H1 (cell line): ENCODE measurements at regions not wholly inside any gene's neighbourhood (a gene's known extent, or its start where the extent isn't known, plus 50 kb on each side); places are given as distances from the start of the nearest gene placed in this dataset.
"Not testable (repeated sequence)": the region's sequence is repeated elsewhere in the genome, so short reads cannot be mapped to it uniquely, and the experiment has no call there.

Experiments used
- CTCF ChIA-PET: fragments of 300-600 bp; sonication (Branson Sonifier 250); formaldehyde crosslinking; loops from one replicate; lab custom pipeline; 2021; ENCODE audit not compliant: partially characterized antibody; lab: Charles Lee
- POLR2A ChIA-PET: fragments of 300-600 bp; sonication (Branson Sonifier 250); formaldehyde crosslinking; loops from one replicate; lab custom pipeline; 2021; ENCODE audit warnings: inconsistent platforms; ENCODE audit not compliant: partially characterized antibody; lab: Charles Lee
- DNase-seq, 2 experiments: peaks; one replicate each; pipeline versions ENCODE4 v3.0.0 to v3.0.0-alpha.2; 2010 to 2022; ENCODE audit warnings: low spot score in 2 of 2, low read depth in 1 of 2, mixed read lengths in 1 of 2
- FAIRE-seq: peaks from 2 replicates; lab custom pipeline; 2011; peaks lifted over from hg19 to GRCh38; lab: Jason Lieb, UNC
- H2AFZ ChIP-seq: 2 replicates; pipeline ENCODE4 v1.8.1; 2012; ENCODE audit warnings: low read length, inconsistent platforms
- H2AK5ac ChIP-seq: 2 replicates; pipeline ENCODE4 v1.6.1; 2013; ENCODE audit warnings: low read depth, low read length
- H2BK120ac ChIP-seq: replicated peaks from 2 replicates; pipeline ENCODE3; 2013; ENCODE audit warnings: low read depth, low read length, inconsistent platforms
- H2BK12ac ChIP-seq: 2 replicates; pipeline ENCODE4 v1.6.1; 2013; ENCODE audit warnings: low read depth, low read length
- H2BK15ac ChIP-seq: 2 replicates; pipeline ENCODE4 v1.6.1; 2013; ENCODE audit warnings: low read length
- H2BK20ac ChIP-seq: 2 replicates; pipeline ENCODE4 v1.6.1; 2013; ENCODE audit warnings: low read length
- H2BK5ac ChIP-seq: 2 replicates; pipeline ENCODE4 v1.6.1; 2013; ENCODE audit warnings: low read depth, low read length
- H3K14ac ChIP-seq: 2 replicates; pipeline ENCODE4 v1.6.1; 2013; ENCODE audit warnings: inconsistent platforms; ENCODE audit not compliant: insufficient read length
- H3K18ac ChIP-seq: 2 replicates; pipeline ENCODE4 v1.6.1; 2013; ENCODE audit warnings: low read length; ENCODE audit errors: extremely low read depth
- H3K23ac ChIP-seq: 2 replicates; pipeline ENCODE4 v1.6.1; 2013; ENCODE audit warnings: inconsistent platforms; ENCODE audit not compliant: insufficient read length
- H3K23me2 ChIP-seq: 2 replicates; pipeline ENCODE4 v1.6.1; 2013; ENCODE audit warnings: low read depth, low read length
- H3K27ac ChIP-seq: 2 replicates; pipeline ENCODE4 v1.6.1; 2011; ENCODE audit warnings: low read depth, low read length, inconsistent platforms
- H3K27me3 ChIP-seq, 4 experiments: replicated peaks in 1 of 4; 1 replicate in 1 of 4; 2 replicates in 3 of 4; pipeline versions ENCODE4 v1.6.1 to v1.8.1; 2011 to 2013; ENCODE audit warnings: low read length in 3 of 4, mild to moderate bottlenecking in 3 of 4, inconsistent platforms in 2 of 4, mixed read lengths in 2 of 4, moderate library complexity in 1 of 4; ENCODE audit not compliant: control insufficient read depth in 3 of 4, insufficient read depth in 3 of 4; ENCODE audit errors: extremely low read depth in 1 of 4
- H3K36me3 ChIP-seq, 4 experiments: 2 replicates each; pipeline versions ENCODE4 v1.6.1 to v1.8.1; 2011 to 2013; ENCODE audit warnings: mild to moderate bottlenecking in 4 of 4, low read length in 3 of 4, moderate library complexity in 2 of 4, control low read depth in 1 of 4, inconsistent platforms in 1 of 4; ENCODE audit not compliant: insufficient read depth in 4 of 4, control insufficient read depth in 2 of 4
- H3K4ac ChIP-seq: replicated peaks from 2 replicates; pipeline ENCODE3; 2013; ENCODE audit warnings: low read length, low read depth, mixed read lengths, inconsistent platforms; ENCODE audit not compliant: insufficient read length
- H3K4me1 ChIP-seq, 4 experiments: replicated peaks in 1 of 4; 1 replicate in 1 of 4; 2 replicates in 3 of 4; pipeline versions ENCODE4 v1.6.1 to v1.8.1; 2011 to 2013; ENCODE audit warnings: low read length in 3 of 4, inconsistent platforms in 2 of 4, mixed read lengths in 1 of 4; ENCODE audit not compliant: insufficient read depth in 4 of 4, control insufficient read depth in 3 of 4
- H3K4me2 ChIP-seq, 2 experiments: 2 replicates each; pipeline versions ENCODE4 v1.6.1 to v1.8.1; 2011 to 2013; ENCODE audit warnings: low read depth in 2 of 2, low read length in 2 of 2, control low read depth in 1 of 2, inconsistent platforms in 1 of 2, mild to moderate bottlenecking in 1 of 2; ENCODE audit not compliant: insufficient read depth in 1 of 2
- H3K4me3 ChIP-seq, 4 experiments: fragments of 200-600, 300-600 bp in 1 of 4; sonication (generic), shearing (Covaris generic), sonication (Bioruptor Twin) in 1 of 4; 2 replicates each; pipeline versions ENCODE4 v1.5.1 to v1.8.1; 2011 to 2016; ENCODE audit warnings: low read length in 4 of 4, low read depth in 3 of 4, control low read depth in 2 of 4, inconsistent platforms in 2 of 4, mild to moderate bottlenecking in 2 of 4, mixed read lengths in 1 of 4, moderate library complexity in 1 of 4; ENCODE audit not compliant: insufficient read depth in 2 of 4; ENCODE audit errors: extremely low read depth in 1 of 4
- H3K56ac ChIP-seq: replicated peaks from 2 replicates; pipeline ENCODE3; 2013; ENCODE audit warnings: low read depth, mild to moderate bottlenecking, mixed read lengths, low read length, inconsistent platforms; ENCODE audit not compliant: insufficient read length
- H3K79me1 ChIP-seq: 2 replicates; pipeline ENCODE4 v1.6.1; 2013; ENCODE audit warnings: low read depth, low read length, control low read depth
- H3K79me2 ChIP-seq, 2 experiments: 2 replicates each; pipeline versions ENCODE4 v1.6.1 to v1.8.1; 2012 to 2013; ENCODE audit warnings: low read length in 2 of 2, mild to moderate bottlenecking in 2 of 2, inconsistent platforms in 1 of 2; ENCODE audit not compliant: insufficient read depth in 2 of 2, control insufficient read depth in 1 of 2
- H3K9ac ChIP-seq, 4 experiments: replicated peaks in 1 of 4; 1 replicate in 1 of 4; 2 replicates in 3 of 4; pipeline versions ENCODE4 v1.6.1 to v1.8.1; 2011 to 2013; ENCODE audit warnings: low read depth in 3 of 4, low read length in 3 of 4, control low read depth in 2 of 4, mild to moderate bottlenecking in 2 of 4, moderate library complexity in 2 of 4, inconsistent platforms in 1 of 4; ENCODE audit errors: extremely low read depth in 1 of 4
- H3K9me3 ChIP-seq, 2 experiments: 2 replicates each; pipeline versions ENCODE4 v1.6.1 to v1.8.1; 2012 to 2013; ENCODE audit warnings: mild to moderate bottlenecking in 2 of 2, moderate library complexity in 2 of 2, control low read depth in 1 of 2, inconsistent platforms in 1 of 2, low read depth in 1 of 2, low read length in 1 of 2, mixed read lengths in 1 of 2; ENCODE audit not compliant: insufficient read depth in 2 of 2
- H4K20me1 ChIP-seq, 2 experiments: replicated peaks in 1 of 2; 2 replicates each; pipeline versions ENCODE3 to v1.8.1; 2011 to 2013; ENCODE audit warnings: inconsistent platforms in 2 of 2, low read length in 2 of 2, mild to moderate bottlenecking in 1 of 2; ENCODE audit not compliant: insufficient read depth in 2 of 2, control insufficient read depth in 1 of 2
- H4K5ac ChIP-seq: 2 replicates; pipeline ENCODE4 v1.6.1; 2013; ENCODE audit warnings: low read length, low read depth, mixed read lengths, inconsistent platforms; ENCODE audit not compliant: insufficient read length
- H4K8ac ChIP-seq: 2 replicates; pipeline ENCODE4 v1.8.0; 2013; ENCODE audit warnings: mild to moderate bottlenecking, moderate library complexity, low read length, inconsistent platforms; ENCODE audit not compliant: insufficient read depth; ENCODE audit errors: extremely low read depth
- H4K91ac ChIP-seq: replicated peaks from 2 replicates; pipeline ENCODE3; 2013; ENCODE audit warnings: low read length, mixed read lengths, inconsistent platforms; ENCODE audit not compliant: insufficient read length
- WGBS, 2 experiments: shearing (Covaris generic) in 1 of 2; methylation state at CpG; one replicate each; pipeline versions ENCODE4 v1.1.6 to v1.1.7; 2013 to 2015; ENCODE audit warnings: low lambda C conversion rate in 2 of 2, mixed read lengths in 2 of 2, inconsistent platforms in 1 of 2, low coverage in 1 of 2, missing lambda C conversion rate in 1 of 2; ENCODE audit not compliant: insufficient replicate concordance in 2 of 2, insufficient coverage in 1 of 2, insufficient read length in 1 of 2; ENCODE audit errors: extremely low coverage in 1 of 2, missing lambda C conversion rate in 1 of 2; 5-methylcytosine and 5-hydroxymethylcytosine counted together

- H3K79me1 ChIP-seq, H3K79me2 ChIP-seq, H3K9ac ChIP-seq, H3K4me2 ChIP-seq, H4K91ac ChIP-seq, H2AFZ ChIP-seq, H4K20me1 ChIP-seq, H3K4me3 ChIP-seq, H3K56ac ChIP-seq, POLR2A ChIA-PET, DNase-seq, H3K9me3 ChIP-seq, H2BK15ac ChIP-seq, H3K4me1 ChIP-seq, H3K4ac ChIP-seq, H4K5ac ChIP-seq, H3K23ac ChIP-seq, H3K27ac ChIP-seq, CTCF ChIA-PET, H3K27me3 ChIP-seq, H3K14ac ChIP-seq, H3K18ac ChIP-seq, H3K23me2 ChIP-seq, H2BK5ac ChIP-seq, H2BK120ac ChIP-seq, H2AK5ac ChIP-seq, H2BK20ac ChIP-seq, H4K8ac ChIP-seq, H3K36me3 ChIP-seq, H2BK12ac ChIP-seq, FAIRE-seq: not testable (repeated sequence)
- 91% methylated on average over 5 of the region's 11 CpGs; no CpG with 5 or more reads in 1 of the 2 experiments for WGBS, 2 experiments
Observed at GRCh38 chr10:46840393-46841050, 70.7 kb upstream of the PTPN20 start.

GRCh38 chr10:46841051-46841593, 70.1 kb upstream of the PTPN20 start:
- H2BK120ac ChIP-seq, FAIRE-seq, H3K36me3 ChIP-seq: not testable (repeated sequence)

More at GRCh38 chr10:46841051-46841593, 70.1 kb upstream of the PTPN20 start:
- H3K27me3 ChIP-seq, H3K4me3 ChIP-seq, H2BK5ac ChIP-seq, H2AK5ac ChIP-seq, CTCF ChIA-PET, H3K9ac ChIP-seq, H3K27ac ChIP-seq, H4K5ac ChIP-seq, H3K4me2 ChIP-seq, H3K14ac ChIP-seq, H3K18ac ChIP-seq, H3K9me3 ChIP-seq, H3K79me2 ChIP-seq, H2BK12ac ChIP-seq, H4K91ac ChIP-seq, H4K20me1 ChIP-seq, H3K56ac ChIP-seq, H3K4ac ChIP-seq, H3K23me2 ChIP-seq, H2AFZ ChIP-seq, H3K4me1 ChIP-seq, H2BK20ac ChIP-seq, H2BK15ac ChIP-seq, POLR2A ChIA-PET, DNase-seq, H3K79me1 ChIP-seq, H3K23ac ChIP-seq, H4K8ac ChIP-seq: not testable (repeated sequence)
- 95% methylated on average over 6 of the region's 10 CpGs; no CpG with 5 or more reads in 1 of the 2 experiments for WGBS, 2 experiments
